ENCODE measurements at regions not wholly inside any gene's neighbourhood (a gene's known extent, or its start where the extent isn't known, plus 50 kb on each side); places are given as distances from the start of the nearest gene placed in this dataset.

DNA sequence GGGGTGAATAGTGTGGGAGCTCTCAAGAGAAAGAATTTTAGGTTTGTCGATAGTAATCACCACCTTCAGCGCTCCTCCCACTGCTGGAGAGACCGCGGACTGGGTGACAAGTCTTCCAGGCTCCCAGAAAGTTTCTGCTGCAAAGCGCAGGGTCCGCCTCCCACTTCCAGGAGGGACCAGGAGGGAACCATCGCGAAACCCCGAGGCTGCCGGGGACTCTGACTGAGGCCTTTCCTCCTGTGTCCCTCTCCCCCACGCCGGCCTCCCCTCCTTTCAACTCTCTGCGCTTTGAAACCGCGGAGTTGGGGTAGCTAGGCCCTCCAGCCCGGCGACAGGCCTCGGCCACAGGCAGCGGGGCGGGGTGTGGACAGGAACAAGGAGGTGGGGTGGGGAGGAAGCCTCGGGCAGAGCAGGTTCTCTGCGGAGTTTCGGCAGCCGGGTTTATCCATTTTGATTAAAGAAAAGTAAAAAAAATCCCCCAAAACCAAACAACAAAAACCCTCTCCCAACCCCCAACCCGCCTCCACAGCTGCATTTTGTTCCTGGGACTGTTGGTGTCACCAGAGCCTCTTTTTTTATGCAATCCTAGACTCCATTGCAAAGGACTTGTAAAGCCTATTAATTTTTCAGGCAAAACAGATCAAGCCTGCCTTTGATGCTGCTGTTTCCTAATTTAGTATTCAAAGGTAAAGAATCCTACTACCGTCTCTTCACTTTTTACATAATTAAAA is 157.2 kb downstream of the TM9SF2 start:
- peak overlapping the region; percentile 28 to 47 (median 32) for H3K4me3 ChIP-seq
- peak overlapping the region; percentile 19 to 93 (median 81) for H3K27ac ChIP-seq

DNA sequence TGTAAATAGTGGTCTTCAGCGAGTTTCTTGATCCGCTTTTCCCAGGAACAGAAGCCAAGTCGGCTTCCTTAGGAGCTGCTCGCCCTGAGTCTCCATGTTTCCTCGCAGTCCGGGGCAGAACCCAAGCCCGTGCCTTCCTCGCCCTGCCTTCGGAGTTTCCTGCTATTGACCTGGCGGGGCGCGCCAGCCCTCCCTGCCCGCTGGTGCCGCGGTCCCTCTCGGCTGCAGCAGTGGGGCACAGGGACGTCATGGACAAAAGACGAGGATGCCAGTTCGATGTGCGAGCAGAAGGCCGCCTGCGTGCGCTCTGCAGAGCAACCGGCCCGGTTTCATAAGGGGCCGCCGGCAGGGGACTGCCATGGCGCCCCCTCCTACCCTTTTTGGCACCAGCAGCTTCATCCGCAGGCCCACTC is 156.6 kb downstream of the TM9SF2 start:
- Histone ChIP-seq H3K4me3 (peak overlapping the region; percentile 28 to 47 (median 32)), H3K27ac (peak overlapping the region; percentile 19 to 93 (median 81))

DNA sequence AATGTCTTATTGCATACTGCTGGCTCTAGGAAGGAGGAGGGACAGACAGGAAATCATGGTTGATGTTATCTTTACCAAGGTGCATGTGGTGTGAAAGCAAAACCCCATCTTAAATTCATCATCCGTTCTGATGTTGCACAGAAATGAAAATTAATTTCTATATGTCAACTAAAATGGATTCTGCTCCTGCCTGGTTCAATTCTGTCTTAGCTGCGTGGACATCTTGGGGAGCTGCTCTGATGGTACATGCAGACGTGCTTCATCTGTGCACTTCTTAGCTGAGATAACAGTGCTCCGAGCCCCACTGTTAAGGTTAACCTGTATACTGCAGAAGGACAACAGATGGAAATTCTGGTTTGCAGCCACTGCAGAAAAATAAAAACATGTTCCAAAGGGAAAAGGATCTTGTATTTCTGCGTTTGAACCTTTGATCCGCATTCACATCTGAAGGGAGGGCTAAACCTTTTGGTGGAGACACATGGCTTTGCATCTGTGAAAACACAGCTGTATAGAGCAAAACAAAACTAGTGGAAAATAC is 155.6 kb downstream of the TM9SF2 start:
- peak overlapping the region in 7 of 21 experiments; percentile 25 to 93 (median 66) for H3K27ac ChIP-seq

DNA sequence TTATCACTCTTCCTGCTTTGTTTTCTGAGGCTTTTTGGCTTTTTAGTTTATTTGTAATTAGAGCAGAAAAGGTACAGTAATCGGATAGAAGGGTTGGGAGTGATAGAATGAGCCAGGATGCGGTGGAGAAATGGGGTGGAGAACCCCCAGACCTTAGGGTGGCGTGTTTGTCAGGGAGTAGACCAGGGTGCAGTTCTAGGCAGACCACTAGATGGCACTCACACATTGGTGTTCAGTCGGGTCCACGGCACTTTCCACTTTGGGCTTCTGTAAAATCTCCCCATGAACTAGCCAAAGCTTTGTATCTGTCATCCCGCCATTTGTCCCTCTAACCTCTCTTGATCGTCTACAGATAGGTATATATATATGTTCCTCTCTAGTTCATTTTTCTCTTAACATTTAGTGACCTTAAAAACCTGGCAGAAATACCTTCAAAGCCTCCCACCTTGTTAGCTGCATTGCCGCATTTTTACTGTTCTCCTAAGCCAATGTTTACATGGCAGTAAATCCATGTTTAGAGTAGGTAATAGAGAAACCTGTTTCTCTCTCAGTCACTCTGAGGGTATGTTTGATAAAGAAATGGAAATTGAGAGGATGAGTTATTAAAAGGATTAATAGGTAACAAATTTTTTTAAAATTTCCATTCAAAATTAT is 154.9 kb downstream of the TM9SF2 start:
- peak overlapping the region in 6 of 21 experiments; percentile 29 to 93 (median 75) for H3K27ac ChIP-seq

More for the DNA sequence above, 155.6 kb downstream of the TM9SF2 start:
- H3K4me3 ChIP-seq, result no peak overlapping the region

DNA sequence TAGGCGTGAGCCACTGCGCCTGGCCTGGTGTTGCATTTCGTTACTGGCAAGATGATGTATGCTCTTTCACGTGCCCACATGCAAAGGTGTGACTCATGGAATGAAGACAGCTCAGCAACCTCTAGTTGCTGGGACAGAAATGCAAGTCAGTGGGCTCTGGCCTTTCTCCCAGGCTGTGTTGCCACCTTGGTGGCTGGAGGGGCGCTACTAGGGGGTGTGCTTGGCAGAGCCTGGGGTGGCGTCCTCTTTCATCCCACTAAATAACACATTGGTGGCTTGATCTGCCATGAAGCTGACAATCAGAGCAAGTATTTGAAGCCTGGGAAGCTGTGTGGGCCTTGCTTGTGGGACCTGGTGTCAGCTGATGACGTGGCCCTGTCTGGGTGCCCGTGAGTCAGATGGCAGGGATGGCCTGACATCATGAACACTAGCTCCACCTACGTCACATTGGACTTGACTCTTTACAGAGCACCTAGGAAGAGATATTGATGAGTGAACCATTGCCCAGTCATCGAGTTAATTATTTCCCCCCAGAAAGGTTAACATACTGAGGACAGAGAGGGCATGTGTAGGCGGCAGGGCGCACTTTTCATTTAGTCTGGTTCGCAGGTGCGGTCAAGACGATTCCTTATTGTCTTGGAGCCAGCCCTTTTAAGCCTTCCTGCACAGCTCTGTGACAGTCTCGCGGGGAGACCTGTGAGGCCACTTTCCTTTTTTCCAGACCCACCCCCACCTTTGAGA is 154.2 kb downstream of the TM9SF2 start:
- Histone ChIP-seq H3K4me3 (no peak overlapping the region), H3K27ac (peak overlapping the region in 7 of 21 experiments; percentile 7 to 61 (median 51))

More for the DNA sequence above, 154.9 kb downstream of the TM9SF2 start:
- no peak overlapping the region for H3K4me3 ChIP-seq

DNA sequence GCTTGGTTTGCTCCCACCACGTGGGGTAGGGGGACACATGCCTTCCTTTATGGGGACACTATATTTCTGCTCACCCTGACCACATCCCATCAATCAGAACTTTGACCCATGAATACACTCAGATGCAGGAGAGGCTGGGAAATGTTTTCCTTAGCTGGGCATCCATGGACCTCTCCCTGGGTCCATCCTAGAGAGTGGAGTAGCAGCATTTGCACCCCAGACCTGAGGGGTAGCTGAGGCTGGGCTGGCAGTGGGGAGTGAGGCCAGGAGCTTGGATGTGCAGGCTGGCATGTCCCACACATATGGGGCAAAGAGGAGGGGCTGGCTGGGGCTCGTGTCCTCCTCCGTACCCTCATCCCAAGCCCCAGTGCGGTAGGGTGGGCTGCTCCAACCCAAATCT is 152.8 kb downstream of the TM9SF2 start:
- Histone ChIP-seq H3K4me3 (no peak overlapping the region), H3K27ac (no peak overlapping the region)

DNA sequence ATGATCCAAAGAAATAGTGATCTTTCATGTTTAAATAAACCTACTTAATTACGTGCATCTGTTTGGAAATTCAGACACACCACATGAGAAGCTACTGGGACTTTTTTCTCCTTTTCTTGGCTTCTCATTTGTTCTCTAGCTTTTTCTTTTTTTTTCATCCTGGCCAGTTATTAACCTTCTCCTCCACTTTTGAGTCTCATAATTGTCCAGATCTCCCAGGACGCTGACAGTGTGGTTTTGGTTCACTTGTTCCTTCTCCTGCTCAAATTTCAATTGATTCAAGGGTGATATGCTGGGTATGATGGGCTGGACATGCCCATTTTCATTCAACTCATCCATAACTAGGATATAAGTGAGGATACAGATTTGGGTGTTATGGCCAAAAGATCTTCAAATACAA is 152.3 kb downstream of the TM9SF2 start:
- no peak overlapping the region for H3K27ac ChIP-seq
- no peak overlapping the region for H3K4me3 ChIP-seq

DNA sequence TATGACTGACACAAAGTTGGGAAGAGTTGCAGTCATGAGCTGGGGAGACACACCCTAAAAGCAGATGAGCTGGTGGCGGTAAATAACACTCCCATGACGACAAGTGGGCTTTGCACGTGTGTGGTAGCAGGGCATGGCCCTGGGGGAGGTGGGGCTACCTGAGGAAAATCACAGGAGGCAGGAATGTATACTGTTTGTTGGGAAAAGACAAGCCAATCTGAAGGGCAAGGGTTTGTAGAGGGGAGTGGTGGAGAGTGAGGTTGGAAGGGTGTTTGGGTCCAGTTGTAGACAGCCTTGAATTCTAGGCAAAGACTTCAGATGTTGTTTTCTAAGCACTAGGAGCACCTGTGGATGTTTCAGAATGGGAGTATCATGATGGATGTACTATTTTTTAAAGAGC is 151.6 kb downstream of the TM9SF2 start:
- Histone ChIP-seq H3K4me3 (no peak overlapping the region), H3K27ac (no peak overlapping the region)

DNA sequence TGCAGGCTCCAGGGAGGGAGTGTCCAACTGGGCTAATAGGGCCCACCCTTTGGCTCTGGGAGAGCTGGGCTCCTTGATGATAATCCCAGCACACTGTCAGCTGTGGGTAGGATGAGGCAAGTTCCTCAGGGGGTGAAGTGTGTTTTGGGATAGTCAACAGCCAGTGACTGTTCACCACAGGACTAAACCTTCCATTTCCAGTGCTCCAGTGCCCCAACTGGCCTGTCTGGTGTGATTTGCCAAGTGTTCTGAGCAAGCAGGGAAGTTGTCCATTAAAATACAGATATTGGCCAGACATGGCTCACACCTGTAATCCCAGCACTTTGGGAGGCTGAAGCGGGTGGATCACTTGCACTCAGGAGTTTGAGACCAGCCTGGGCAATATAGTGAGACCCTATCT is 150.9 kb downstream of the TM9SF2 start:
- Histone ChIP-seq H3K27ac (no peak overlapping the region), H3K4me3 (no peak overlapping the region)

DNA sequence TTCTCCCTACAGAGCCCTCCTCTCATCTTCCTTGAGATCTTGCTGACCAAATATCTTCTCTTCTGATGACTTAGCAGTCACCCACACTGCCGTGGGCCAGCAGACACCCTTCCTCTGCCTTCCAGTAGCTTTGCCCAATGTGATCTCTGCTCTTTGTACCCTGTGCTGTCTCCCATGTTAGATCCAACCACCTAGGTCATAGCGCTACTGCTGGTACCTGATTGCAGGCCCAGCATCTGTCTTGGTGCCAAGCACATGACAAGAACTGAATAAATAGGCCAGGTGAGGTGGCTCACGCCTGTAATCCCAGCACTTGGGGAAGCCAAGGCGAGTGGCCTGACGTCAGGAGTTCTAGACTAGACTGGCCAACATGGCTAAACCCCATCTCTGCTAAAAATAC is 149.7 kb downstream of the TM9SF2 start:
- Histone ChIP-seq H3K4me3 (no peak overlapping the region), H3K27ac (no peak overlapping the region)

DNA sequence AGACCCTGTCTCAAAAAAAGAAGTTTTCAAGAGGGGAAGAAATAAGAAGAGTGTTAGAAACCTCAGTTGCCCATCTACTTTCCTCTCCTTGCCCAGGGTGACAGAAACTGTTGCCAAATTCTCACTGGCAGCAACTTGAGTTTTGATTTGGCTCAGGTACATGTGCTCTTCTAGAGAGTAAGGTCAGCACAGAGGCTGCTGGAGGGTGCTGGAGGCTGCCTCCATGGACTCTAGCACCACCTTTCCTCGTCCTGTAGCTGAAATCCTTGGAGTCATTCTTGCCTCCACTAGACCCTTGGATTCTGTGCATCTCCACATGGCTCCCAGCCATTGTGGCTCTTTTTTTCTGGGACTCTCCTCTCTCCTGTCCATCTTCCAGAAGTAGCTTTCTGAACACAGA is 149.1 kb downstream of the TM9SF2 start:
- Histone ChIP-seq H3K4me3 (no peak overlapping the region), H3K27ac (no peak overlapping the region)

DNA sequence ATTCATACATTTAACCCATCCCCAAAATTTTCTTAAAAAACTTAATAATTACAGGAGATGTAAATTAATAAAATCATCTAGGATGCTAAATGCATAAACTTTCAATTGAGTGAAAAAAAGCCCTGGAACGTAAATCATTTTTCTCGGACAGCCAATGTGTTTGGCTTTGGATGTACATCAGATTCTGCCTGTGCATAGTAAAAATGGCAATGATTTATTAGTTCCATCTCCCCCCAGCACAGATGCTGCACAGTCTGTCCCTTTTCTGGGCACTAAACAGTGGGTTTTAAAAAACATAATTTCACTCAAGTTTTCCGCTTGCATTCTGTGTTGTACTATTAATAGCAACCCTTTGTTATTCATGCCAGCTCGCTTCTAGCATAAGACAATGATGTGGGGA is 147.7 kb downstream of the TM9SF2 start:
- H3K4me3 ChIP-seq, result no peak overlapping the region
- H3K27ac ChIP-seq, result no peak overlapping the region

DNA sequence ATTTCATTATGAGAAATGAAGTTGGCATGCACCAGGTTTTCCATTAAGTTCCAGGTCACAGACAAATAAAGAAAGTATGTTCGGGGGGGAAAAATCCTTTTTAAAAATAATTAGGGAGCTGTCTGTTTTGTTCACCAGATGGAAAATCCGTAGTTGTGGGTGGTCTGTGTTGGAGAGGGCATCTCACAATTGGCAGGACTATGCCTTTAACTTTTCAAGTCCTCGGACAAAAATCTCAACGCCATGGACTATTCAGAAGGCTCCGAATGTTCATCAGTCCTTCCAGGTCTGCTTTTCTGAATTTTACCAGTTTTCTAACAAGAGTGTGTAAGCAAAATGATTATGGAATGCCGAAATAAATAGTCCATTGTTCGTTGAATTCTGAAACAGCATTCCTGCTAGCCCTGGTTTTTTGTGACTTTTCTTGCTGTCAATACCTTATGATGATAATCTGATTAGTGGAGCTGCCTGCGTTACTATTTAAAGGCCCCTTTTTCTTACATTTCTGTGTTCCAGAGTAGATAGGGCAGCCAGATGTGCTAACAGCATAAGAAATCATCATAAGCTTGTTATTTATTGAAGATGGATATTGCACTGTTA is 146.9 kb downstream of the TM9SF2 start:
- no peak overlapping the region for H3K27ac ChIP-seq
- no peak overlapping the region for H3K4me3 ChIP-seq

DNA sequence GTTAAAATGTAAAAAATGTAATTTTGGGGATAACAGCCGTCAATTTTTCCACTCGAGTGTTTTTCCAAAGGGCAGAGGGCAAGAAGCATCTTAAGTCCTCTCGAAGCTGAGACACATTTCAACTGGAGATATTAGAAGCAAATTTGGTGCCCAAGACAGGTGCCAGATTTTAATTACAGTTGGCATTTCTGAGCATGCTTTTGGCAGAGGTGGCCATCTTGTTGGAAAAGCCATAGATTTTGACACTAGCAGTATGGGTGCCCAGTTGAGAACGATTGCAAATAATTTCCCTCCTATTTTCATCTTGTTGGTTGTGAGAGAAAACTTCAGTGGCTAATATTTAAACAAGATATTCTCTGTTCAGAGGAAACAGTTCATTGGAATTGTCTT is 146.3 kb downstream of the TM9SF2 start:
- H3K27ac ChIP-seq, result no peak overlapping the region
- no peak overlapping the region for H3K4me3 ChIP-seq

DNA sequence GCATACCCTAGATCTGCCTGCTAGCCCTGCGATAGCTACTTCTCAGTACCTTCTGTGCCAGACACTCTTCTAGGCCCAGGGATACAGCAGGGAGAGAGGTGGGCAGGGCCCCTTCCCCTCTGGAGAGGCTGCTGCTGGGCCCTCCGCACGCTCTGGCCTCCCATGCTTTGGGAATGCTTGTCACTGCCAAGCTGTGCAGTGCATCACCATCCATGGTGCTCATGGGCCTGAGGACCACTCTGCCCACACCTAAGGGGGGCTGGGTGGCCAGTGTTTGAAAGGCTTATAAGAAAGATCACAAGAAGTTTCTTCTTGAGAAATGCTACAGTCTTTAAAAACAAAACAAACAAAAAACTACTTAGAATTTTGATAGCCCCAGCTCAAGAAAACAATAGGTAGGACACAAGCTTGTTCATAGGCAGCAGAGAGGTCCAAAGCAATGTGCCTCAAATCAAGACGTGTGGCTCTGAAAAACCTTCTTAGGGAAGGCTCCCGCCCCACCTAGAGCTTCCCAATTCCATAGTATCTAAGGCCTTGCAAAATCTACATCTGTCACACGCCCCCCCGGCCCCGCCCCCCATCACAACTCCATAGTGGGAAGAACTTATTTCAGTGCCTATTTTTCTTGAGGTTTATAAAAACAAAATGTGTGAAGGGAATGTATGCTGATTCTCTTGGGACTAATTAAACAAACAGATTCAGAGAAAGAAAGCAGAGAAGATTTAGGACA is 145.8 kb downstream of the TM9SF2 start:
- Histone ChIP-seq H3K27ac (no peak overlapping the region), H3K4me3 (no peak overlapping the region)

DNA sequence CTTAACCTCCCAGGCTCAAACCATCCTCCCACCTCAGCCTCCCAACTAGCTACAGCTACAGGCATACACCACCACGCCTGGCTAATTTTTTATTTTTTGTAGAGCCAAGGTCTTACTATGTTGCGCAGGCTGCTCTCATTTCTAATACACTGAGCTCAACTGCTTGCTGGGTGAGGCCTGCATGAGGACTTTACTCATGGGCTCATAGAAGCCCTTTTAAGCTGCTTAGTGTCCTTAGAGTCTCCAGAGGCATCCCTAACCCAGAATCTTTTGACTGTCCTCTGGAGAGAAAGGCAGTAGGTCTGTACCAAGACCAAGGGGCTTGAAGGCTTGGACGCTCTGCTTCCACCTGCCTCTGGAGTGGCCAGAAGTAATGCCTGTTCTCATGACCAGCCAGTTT is 141.6 kb downstream of the TM9SF2 start:
- Histone ChIP-seq H3K27ac (no peak overlapping the region), H3K4me3 (no peak overlapping the region)

DNA sequence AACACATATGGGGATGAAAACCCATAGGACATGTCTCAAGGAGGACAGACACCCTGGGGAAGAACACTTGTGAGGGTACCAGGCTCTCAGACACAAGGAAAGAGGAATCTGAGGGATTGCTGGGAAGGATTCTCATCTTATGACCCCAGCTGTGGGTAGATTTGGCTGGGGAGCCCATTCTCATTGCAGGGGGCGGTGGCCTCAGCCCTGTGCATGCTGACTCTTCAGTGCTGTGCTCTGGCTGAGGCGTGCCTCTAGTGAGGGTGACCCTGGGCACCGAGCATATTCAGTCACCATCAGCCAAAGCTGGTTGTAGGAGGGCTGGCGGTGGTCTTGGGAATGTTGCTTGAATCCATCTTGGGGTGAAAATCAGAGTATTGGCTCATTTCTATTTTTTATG is 140.7 kb downstream of the TM9SF2 start:
- no peak overlapping the region for H3K4me3 ChIP-seq
- H3K27ac ChIP-seq, result no peak overlapping the region

DNA sequence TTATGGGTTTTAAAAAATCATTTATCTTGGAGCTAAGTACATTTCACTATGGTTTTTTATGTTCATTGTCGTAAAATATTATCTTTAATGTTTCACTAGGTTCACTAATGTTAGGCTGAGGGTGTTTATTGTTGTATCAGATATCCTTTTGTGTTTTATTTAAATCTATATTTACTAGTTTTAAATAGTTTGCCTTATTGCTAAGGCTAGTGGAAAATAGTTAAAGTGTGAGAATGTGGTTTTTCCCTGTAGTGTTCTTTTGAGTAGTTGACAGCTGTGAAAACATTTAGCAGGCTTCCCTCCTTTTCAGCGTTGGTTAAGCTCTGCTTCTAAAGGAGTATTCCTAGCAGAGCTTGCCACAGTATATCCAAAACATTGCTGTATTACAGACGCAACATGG is 139.0 kb downstream of the TM9SF2 start:
- Histone ChIP-seq H3K4me3 (no peak overlapping the region), H3K27ac (no peak overlapping the region)

DNA sequence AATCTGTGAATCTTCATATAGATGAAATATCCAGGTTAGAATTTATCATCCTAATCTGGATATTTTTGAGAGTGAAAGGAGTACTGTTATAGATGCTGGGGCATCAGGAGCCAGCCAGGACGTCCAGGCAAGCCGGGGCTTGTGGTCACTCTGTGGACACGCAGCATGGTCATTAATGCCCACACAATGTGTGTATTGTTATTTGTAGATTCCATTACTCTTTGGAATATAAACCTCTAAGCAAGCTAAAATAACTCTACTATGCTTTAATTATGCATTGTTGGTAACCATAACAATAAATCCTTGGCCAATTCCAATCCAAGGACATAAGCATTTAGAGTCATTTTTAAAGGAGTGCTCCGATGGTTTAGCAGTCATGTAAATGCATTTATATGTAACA is 137.9 kb downstream of the TM9SF2 start:
- Histone ChIP-seq H3K27ac (no peak overlapping the region), H3K4me3 (no peak overlapping the region)

Measured in skin epidermis (tissue), 12 donors.